IMR-90 (cell line): ENCODE measurements at regions not wholly inside any gene's neighbourhood (a gene's known extent, or its start where the extent isn't known, plus 50 kb on each side); places are given as distances from the start of the nearest gene placed in this dataset.

ENCODE experiments used
- ATAC-seq: fragments of 200-7000 bp; cut with Tn5 transposase; 2 replicates; pipeline ENCODE4 v1.9.1; 2020; ENCODE audit warnings: low read depth, mild to moderate bottlenecking, moderate library complexity
- BruUV-seq: library from RNA; stranded (reverse); fragments of 400-500 nt; replicated peaks from 2 replicates; lab custom pipeline; 2021; lab: Mats Ljungman, UMichigan
- CTCF ChIA-PET: fragments of 300-600 bp; formaldehyde crosslinking; extraction: SDS; loops from one replicate; lab custom pipeline; 2021; ENCODE audit warnings: antibody characterized with exemption; lab: Yijun Ruan, JAX
- POLR2A ChIA-PET: fragments of 300-600 bp; sonication (Branson Sonifier 250); formaldehyde crosslinking; loops from one replicate; lab custom pipeline; 2022; ENCODE audit warnings: antibody characterized with exemption; ENCODE audit not compliant: unreplicated experiment; lab: Charles Lee
- DNase-seq: peaks from one replicate; pipeline ENCODE4 v3.0.0; 2013
- H2AFZ ChIP-seq: replicated peaks from 2 replicates; pipeline ENCODE3; 2013; ENCODE audit warnings: low read length, mild to moderate bottlenecking; ENCODE audit not compliant: poor library complexity
- H2AK5ac ChIP-seq: 2 replicates; pipeline ENCODE4 v1.6.1; 2013; ENCODE audit warnings: low read depth, low read length, inconsistent platforms
- H2AK9ac ChIP-seq: replicated peaks from 2 replicates; pipeline ENCODE3; 2013; ENCODE audit warnings: mild to moderate bottlenecking, low read depth, low read length, moderate library complexity; ENCODE audit not compliant: poor library complexity
- H2BK120ac ChIP-seq: 2 replicates; pipeline ENCODE4 v1.6.1; 2013; ENCODE audit warnings: low read depth, low read length, inconsistent platforms
- H2BK15ac ChIP-seq: 3 replicates; pipeline ENCODE4 v1.6.1; 2013; ENCODE audit warnings: low read depth, low read length, inconsistent platforms
- H2BK20ac ChIP-seq: 2 replicates; pipeline ENCODE4 v1.6.1; 2013; ENCODE audit warnings: low read depth, mild to moderate bottlenecking, inconsistent platforms, low read length, moderate library complexity
- H2BK5ac ChIP-seq: 2 replicates; pipeline ENCODE4 v1.6.1; 2013; ENCODE audit warnings: mild to moderate bottlenecking, low read depth, low read length, inconsistent platforms; ENCODE audit not compliant: poor library complexity, severe bottlenecking
- H3K14ac ChIP-seq: replicated peaks from 2 replicates; pipeline ENCODE4 v1.6.1; 2013; ENCODE audit warnings: low read depth, low read length, inconsistent platforms
- H3K18ac ChIP-seq: 2 replicates; pipeline ENCODE4 v1.6.1; 2013; ENCODE audit warnings: low read depth, low read length, control low read depth
- H3K23ac ChIP-seq: 2 replicates; pipeline ENCODE4 v1.6.1; 2013; ENCODE audit warnings: low read depth, low read length, inconsistent platforms
- H3K27ac ChIP-seq: 2 replicates; pipeline ENCODE4 v1.5.1; 2013; ENCODE audit warnings: mild to moderate bottlenecking, control low read depth, low read length; ENCODE audit not compliant: insufficient read depth
- H3K27me3 ChIP-seq: 2 replicates; pipeline ENCODE4 v1.6.1; 2013; ENCODE audit warnings: low read length; ENCODE audit not compliant: control insufficient read depth, insufficient read depth
- H3K36me3 ChIP-seq: 2 replicates; pipeline ENCODE4 v1.6.1; 2013; ENCODE audit warnings: low read length, mixed read lengths; ENCODE audit not compliant: control insufficient read depth, insufficient read depth
- H3K4ac ChIP-seq: 2 replicates; pipeline ENCODE4 v1.6.1; 2013; ENCODE audit warnings: low read depth, low read length, inconsistent platforms
- H3K4me1 ChIP-seq: 2 replicates; pipeline ENCODE4 v1.6.1; 2013; ENCODE audit warnings: low read length, mixed read lengths; ENCODE audit not compliant: control insufficient read depth, insufficient read depth
- H3K4me2 ChIP-seq: 2 replicates; pipeline ENCODE4 v1.6.1; 2013; ENCODE audit warnings: low read depth, mild to moderate bottlenecking, control low read depth, low read length, moderate library complexity
- H3K4me3 ChIP-seq: 2 replicates; pipeline ENCODE4 v1.5.1; 2013; ENCODE audit warnings: low read depth, mild to moderate bottlenecking, control low read depth, low read length, moderate library complexity; ENCODE audit not compliant: insufficient read depth
- H3K56ac ChIP-seq: 2 replicates; pipeline ENCODE4 v1.6.1; 2013; ENCODE audit warnings: low read length, inconsistent platforms; ENCODE audit not compliant: insufficient read depth; ENCODE audit errors: extremely low read depth
- H3K79me1 ChIP-seq, 2 experiments: 2 replicates each; pipeline ENCODE4 v1.6.1; 2013; ENCODE audit warnings: low read length in 2 of 2, inconsistent platforms in 1 of 2, low read depth in 1 of 2
- H3K9ac ChIP-seq: 2 replicates; pipeline ENCODE4 v1.6.1; 2013; ENCODE audit warnings: low read depth, low read length, control low read depth
- H3K9me1 ChIP-seq: 2 replicates; pipeline ENCODE4 v1.6.1; 2013; ENCODE audit warnings: low read length, inconsistent platforms; ENCODE audit not compliant: insufficient read depth
- H3K9me3 ChIP-seq: 2 replicates; pipeline ENCODE4 v1.6.1; 2013; ENCODE audit warnings: low read length; ENCODE audit not compliant: control insufficient read depth, insufficient read depth
- H4K20me1 ChIP-seq: 2 replicates; pipeline ENCODE4 v1.6.1; 2013; ENCODE audit warnings: low read length, inconsistent platforms; ENCODE audit not compliant: insufficient read depth
- H4K5ac ChIP-seq: 2 replicates; pipeline ENCODE4 v1.6.1; 2013; ENCODE audit warnings: mild to moderate bottlenecking, low read depth, low read length, control low read depth
- H4K8ac ChIP-seq, 2 experiments: 2 replicates each; pipeline ENCODE4 v1.6.1; 2013; ENCODE audit warnings: low read depth in 2 of 2, low read length in 2 of 2, control low read depth in 1 of 2, inconsistent platforms in 1 of 2
- H4K91ac ChIP-seq: 2 replicates; pipeline ENCODE4 v1.6.1; 2013; ENCODE audit warnings: low read depth, low read length, inconsistent platforms; ENCODE audit not compliant: insufficient read depth
- BHLHE40 ChIP-seq: fragments of 150-350 bp; IDR thresholded peaks from 2 replicates; pipeline ENCODE4 v1.6.1; 2016; ENCODE audit warnings: mild to moderate bottlenecking, low read depth, low read length
- CEBPB ChIP-seq: IDR thresholded peaks from 2 replicates; pipeline ENCODE4 v1.6.1; 2012; ENCODE audit warnings: low read depth, low read length, improper control_type of control experiment
- CHD1 ChIP-seq: IDR thresholded peaks from 2 replicates; pipeline ENCODE4 v1.6.1; 2012; ENCODE audit warnings: low read depth, low read length, improper control_type of control experiment
- FOS ChIP-seq: fragments of 150-350 bp; IDR thresholded peaks from 2 replicates; pipeline ENCODE4 v1.6.1; 2016; ENCODE audit warnings: low read depth, low read length
- MAFK ChIP-seq: IDR thresholded peaks from 2 replicates; pipeline ENCODE4 v1.6.1; 2012; ENCODE audit warnings: low read depth, low read length, improper control_type of control experiment
- MAZ ChIP-seq: IDR thresholded peaks from 2 replicates; pipeline ENCODE4 v1.6.1; 2012; ENCODE audit warnings: low read depth, mild to moderate bottlenecking, low read length, improper control_type of control experiment, moderate library complexity, borderline replicate concordance
- MXI1 ChIP-seq: IDR thresholded peaks from 2 replicates; pipeline ENCODE4 v1.6.1; 2012; ENCODE audit warnings: low read depth, mild to moderate bottlenecking, low read length, moderate library complexity, borderline replicate concordance
- NFE2L2 ChIP-seq: fragments of 150-350 bp; IDR thresholded peaks from 2 replicates; pipeline ENCODE4 v1.6.1; 2016; ENCODE audit warnings: low read depth, mild to moderate bottlenecking, low read length
- POLR2A ChIP-seq: IDR thresholded peaks from 2 replicates; pipeline ENCODE4 v1.6.1; 2012; ENCODE audit warnings: mild to moderate bottlenecking, low read depth, low read length
- RAD21 ChIP-seq: IDR thresholded peaks from 2 replicates; pipeline ENCODE4 v1.6.1; 2012; ENCODE audit warnings: low read length, improper control_type of control experiment
- RCOR1 ChIP-seq: IDR thresholded peaks from 2 replicates; pipeline ENCODE4 v1.6.1; 2012; ENCODE audit warnings: mild to moderate bottlenecking, low read length, improper control_type of control experiment; ENCODE audit not compliant: insufficient replicate concordance
- RFX5 ChIP-seq: IDR thresholded peaks from 2 replicates; pipeline ENCODE4 v1.8.0; 2012; ENCODE audit warnings: low read depth, mild to moderate bottlenecking, low read length, moderate library complexity
- SMC3 ChIP-seq: fragments of 150-350 bp; IDR thresholded peaks from 2 replicates; pipeline ENCODE4 v1.6.1; 2016; ENCODE audit warnings: low read depth, mild to moderate bottlenecking, antibody characterized with exemption, low read length, moderate library complexity
- WGBS, 2 experiments: methylation state at CpG; one replicate each; pipeline versions ENCODE4 v1.1.5 to v1.1.7; 2013; ENCODE audit warnings: missing lambda C conversion rate in 2 of 2; ENCODE audit not compliant: insufficient read length in 1 of 2; ENCODE audit errors: extremely low coverage in 2 of 2; 5-methylcytosine and 5-hydroxymethylcytosine counted together
- dilution Hi-C: fragments of 300-500 bp; cut with HindIII; formaldehyde crosslinking; loops from one replicate; pipeline ENCODE4 v1.14.3; 2018; ENCODE audit warnings: low sequenced_read_pairs; ENCODE audit not compliant: unreplicated experiment
- in situ Hi-C: fragments of 300-500 bp; cut with MboI; formaldehyde crosslinking; loops from 3 replicates; pipeline ENCODE4 v1.14.3; 2019; ENCODE audit warnings: low sequenced_read_pairs, inconsistent platforms, mixed read lengths
- intact Hi-C: fragments of 100-400 bp; cut with micrococcal nuclease; formaldehyde crosslinking; loops from 2 replicates; pipeline ENCODE4 v1.10.0; 2022
- TF ChIP-seq, protein P1 (sequence below): conservative IDR thresholded peaks from 2 replicates; pipeline ENCODE4 v1.5.1; 2012; ENCODE audit warnings: mild to moderate bottlenecking, low read depth, low read length, improper control_type of control experiment
- TF ChIP-seq, protein P2 (sequence below): fragments of 150-350 bp; IDR thresholded peaks from 2 replicates; pipeline ENCODE4 v1.6.1; 2017; ENCODE audit warnings: mild to moderate bottlenecking, antibody characterized with exemption, low read length, low read depth
- TF ChIP-seq, protein P3 (sequence below): fragments of 150-350 bp; IDR thresholded peaks from 2 replicates; pipeline ENCODE4 v1.6.1; 2016; ENCODE audit warnings: low read depth, mild to moderate bottlenecking, low read length, moderate library complexity, borderline replicate concordance

DNA sequence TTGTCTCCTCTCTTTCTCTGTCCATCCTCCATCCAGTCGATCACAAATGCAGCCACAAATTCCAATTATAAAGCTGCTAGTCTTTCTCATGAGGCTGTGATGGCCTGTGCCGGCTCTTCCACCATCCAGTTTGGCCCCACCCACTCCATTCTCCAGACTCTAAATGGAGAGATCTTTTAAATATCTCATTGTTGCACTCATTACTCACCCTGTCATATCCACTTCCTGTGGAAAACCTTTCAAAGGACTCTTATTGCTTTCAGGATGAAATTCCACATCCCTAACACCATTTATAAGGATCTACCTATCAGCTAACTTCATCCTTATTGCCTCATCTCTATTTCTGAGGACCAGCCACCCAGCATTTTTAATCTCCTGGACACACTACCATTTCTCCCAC is 70.6 kb downstream of the NRN1 start:
- ChIA-PET POLR2A (no interaction called here), CTCF (no interaction called here)
- H4K91ac ChIP-seq, result no peak overlapping the region
- no peaks in the 10 kb centered on the region for H3K36me3 ChIP-seq
- WGBS, 2 experiments, result 17% methylated on average over 1 of the region's 2 CpGs; no CpG with 5 or more reads in 1 of the 2 experiments
- no peak overlapping the region for H2AK5ac ChIP-seq
- no peak overlapping the region for H2BK5ac ChIP-seq
- no peak overlapping the region for H2AK9ac ChIP-seq
- ATAC-seq (no peak), DNase-seq (no peak)
- H3K4me3 ChIP-seq, result no peak overlapping the region
- no peak overlapping the region for H3K56ac ChIP-seq
- H3K18ac ChIP-seq, result no peak overlapping the region
- H4K5ac ChIP-seq, result no peak overlapping the region
- no peak overlapping the region for H2BK20ac ChIP-seq
- no peaks in the 10 kb centered on the region for H3K79me1 ChIP-seq
- H4K20me1 ChIP-seq, result no peaks in the 10 kb centered on the region
- H3K14ac ChIP-seq, result no peak overlapping the region
- intact Hi-C loops, result no loop called here
- H2AFZ ChIP-seq, result no peak overlapping the region
- no TSS peak for BruUV-seq
- peaks cover 22% of the 10 kb centered on the region for H3K9me3 ChIP-seq
- H3K9me1 ChIP-seq, result no peaks in the 10 kb centered on the region
- dilution Hi-C loops, result no loop called here
- no peak overlapping the region for H4K8ac ChIP-seq
- H2BK120ac ChIP-seq, result no peak overlapping the region
- no peak overlapping the region for H3K27ac ChIP-seq
- H3K27me3 ChIP-seq, result no peaks in the 10 kb centered on the region
- TF ChIP-seq, protein P1, sequence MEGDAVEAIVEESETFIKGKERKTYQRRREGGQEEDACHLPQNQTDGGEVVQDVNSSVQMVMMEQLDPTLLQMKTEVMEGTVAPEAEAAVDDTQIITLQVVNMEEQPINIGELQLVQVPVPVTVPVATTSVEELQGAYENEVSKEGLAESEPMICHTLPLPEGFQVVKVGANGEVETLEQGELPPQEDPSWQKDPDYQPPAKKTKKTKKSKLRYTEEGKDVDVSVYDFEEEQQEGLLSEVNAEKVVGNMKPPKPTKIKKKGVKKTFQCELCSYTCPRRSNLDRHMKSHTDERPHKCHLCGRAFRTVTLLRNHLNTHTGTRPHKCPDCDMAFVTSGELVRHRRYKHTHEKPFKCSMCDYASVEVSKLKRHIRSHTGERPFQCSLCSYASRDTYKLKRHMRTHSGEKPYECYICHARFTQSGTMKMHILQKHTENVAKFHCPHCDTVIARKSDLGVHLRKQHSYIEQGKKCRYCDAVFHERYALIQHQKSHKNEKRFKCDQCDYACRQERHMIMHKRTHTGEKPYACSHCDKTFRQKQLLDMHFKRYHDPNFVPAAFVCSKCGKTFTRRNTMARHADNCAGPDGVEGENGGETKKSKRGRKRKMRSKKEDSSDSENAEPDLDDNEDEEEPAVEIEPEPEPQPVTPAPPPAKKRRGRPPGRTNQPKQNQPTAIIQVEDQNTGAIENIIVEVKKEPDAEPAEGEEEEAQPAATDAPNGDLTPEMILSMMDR, result no peak
- no peak for TF ChIP-seq POLR2A
- no peak for TF ChIP-seq RAD21
- no peak for TF ChIP-seq BHLHE40
- no peak for TF ChIP-seq FOS
- TF ChIP-seq NFE2L2, result no peak
- no peak for TF ChIP-seq RFX5
- no peak for TF ChIP-seq SMC3
- TF ChIP-seq CEBPB, result no peak
- no peak for TF ChIP-seq MXI1
- TF ChIP-seq, protein P2, sequence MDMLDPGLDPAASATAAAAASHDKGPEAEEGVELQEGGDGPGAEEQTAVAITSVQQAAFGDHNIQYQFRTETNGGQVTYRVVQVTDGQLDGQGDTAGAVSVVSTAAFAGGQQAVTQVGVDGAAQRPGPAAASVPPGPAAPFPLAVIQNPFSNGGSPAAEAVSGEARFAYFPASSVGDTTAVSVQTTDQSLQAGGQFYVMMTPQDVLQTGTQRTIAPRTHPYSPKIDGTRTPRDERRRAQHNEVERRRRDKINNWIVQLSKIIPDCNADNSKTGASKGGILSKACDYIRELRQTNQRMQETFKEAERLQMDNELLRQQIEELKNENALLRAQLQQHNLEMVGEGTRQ, result no peak
- TF ChIP-seq, protein P3, sequence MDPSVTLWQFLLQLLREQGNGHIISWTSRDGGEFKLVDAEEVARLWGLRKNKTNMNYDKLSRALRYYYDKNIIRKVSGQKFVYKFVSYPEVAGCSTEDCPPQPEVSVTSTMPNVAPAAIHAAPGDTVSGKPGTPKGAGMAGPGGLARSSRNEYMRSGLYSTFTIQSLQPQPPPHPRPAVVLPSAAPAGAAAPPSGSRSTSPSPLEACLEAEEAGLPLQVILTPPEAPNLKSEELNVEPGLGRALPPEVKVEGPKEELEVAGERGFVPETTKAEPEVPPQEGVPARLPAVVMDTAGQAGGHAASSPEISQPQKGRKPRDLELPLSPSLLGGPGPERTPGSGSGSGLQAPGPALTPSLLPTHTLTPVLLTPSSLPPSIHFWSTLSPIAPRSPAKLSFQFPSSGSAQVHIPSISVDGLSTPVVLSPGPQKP, result no peak
- TF ChIP-seq MAFK, result no peak
- TF ChIP-seq CHD1, result no peak
- TF ChIP-seq MAZ, result no peak
- TF ChIP-seq RCOR1, result no peak
- in situ Hi-C loops, result no loop called here
- H3K4me1 ChIP-seq, result no peaks in the 10 kb centered on the region
- no peak overlapping the region for H3K4ac ChIP-seq
- H2BK15ac ChIP-seq, result no peak overlapping the region
- H3K9ac ChIP-seq, result no peak overlapping the region
- no peak overlapping the region for H3K23ac ChIP-seq
- no peak overlapping the region for H3K4me2 ChIP-seq
